Gastroesophageal sphincter (tissue), 3 donors: ENCODE measurements at regions not wholly inside any gene's neighbourhood (a gene's known extent, or its start where the extent isn't known, plus 50 kb on each side); places are given as distances from the start of the nearest gene placed in this dataset.

Source experiments
- EP300 ChIP-seq: sonication (generic); formaldehyde crosslinking; IDR thresholded peaks from one replicate; pipeline ENCODE4 v1.6.1; 2017; ENCODE audit warnings: antibody characterized with exemption, mild to moderate bottlenecking
- POLR2A ChIP-seq, 2 donors: fragments of 450-650 bp; IDR thresholded peaks; one replicate each; pipeline ENCODE4 v1.6.1; 2017; ENCODE audit warnings: antibody characterized with exemption in 2 of 2, mild to moderate bottlenecking in 2 of 2, moderate library complexity in 1 of 2
- TF ChIP-seq, protein P1 (sequence below), 4 experiments: fragments of 200-600 bp in 2 of 4; fragments of 450-650 bp in 2 of 4; sonication (generic) in 1 of 4; IDR thresholded peaks; one replicate each; pipeline ENCODE4 v1.5.1; 2017 to 2019; ENCODE audit warnings: antibody characterized with exemption in 4 of 4, mild to moderate bottlenecking in 2 of 4, moderate library complexity in 2 of 4

GRCh38 chr12:66822961-66823360 lies 144.1 kb upstream of the GRIP1 start:
- TF ChIP-seq, protein P1, sequence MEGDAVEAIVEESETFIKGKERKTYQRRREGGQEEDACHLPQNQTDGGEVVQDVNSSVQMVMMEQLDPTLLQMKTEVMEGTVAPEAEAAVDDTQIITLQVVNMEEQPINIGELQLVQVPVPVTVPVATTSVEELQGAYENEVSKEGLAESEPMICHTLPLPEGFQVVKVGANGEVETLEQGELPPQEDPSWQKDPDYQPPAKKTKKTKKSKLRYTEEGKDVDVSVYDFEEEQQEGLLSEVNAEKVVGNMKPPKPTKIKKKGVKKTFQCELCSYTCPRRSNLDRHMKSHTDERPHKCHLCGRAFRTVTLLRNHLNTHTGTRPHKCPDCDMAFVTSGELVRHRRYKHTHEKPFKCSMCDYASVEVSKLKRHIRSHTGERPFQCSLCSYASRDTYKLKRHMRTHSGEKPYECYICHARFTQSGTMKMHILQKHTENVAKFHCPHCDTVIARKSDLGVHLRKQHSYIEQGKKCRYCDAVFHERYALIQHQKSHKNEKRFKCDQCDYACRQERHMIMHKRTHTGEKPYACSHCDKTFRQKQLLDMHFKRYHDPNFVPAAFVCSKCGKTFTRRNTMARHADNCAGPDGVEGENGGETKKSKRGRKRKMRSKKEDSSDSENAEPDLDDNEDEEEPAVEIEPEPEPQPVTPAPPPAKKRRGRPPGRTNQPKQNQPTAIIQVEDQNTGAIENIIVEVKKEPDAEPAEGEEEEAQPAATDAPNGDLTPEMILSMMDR (IDR thresholded peaks at IDR 0.05), result no peak
- TF ChIP-seq POLR2A (IDR thresholded peaks at IDR 0.05) (no peak), EP300 (no peak)
